Ramos (cell line): ENCODE measurements at regions not wholly inside any gene's neighbourhood (a gene's known extent, or its start where the extent isn't known, plus 50 kb on each side); places are given as distances from the start of the nearest gene placed in this dataset.

Experiments used
- in situ Hi-C: fragments of 300-500 bp; cut with MboI; formaldehyde crosslinking; loops from one replicate; pipeline ENCODE4 v1.14.3; 2022; ENCODE audit warnings: low sequenced_read_pairs; ENCODE audit not compliant: unreplicated experiment

DNA sequence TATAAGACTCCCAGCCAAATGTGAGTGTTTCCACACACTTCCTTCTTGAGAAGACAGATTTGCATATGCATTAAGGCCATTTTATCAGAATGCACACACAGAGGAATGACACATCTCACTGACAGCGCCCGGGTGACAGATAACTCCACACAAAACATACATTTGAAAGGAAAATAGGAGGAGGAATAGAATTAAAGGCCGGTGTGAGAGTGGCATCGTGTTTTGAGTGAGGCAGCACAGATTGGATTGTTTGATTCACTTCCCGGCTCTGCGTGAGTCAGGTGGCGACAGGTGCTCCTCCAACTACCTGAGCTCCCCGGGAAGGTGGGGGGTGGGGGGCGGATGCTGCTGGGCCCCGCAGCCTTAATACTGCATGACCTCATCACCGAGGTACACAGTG lies 429.0 kb downstream of the TSHZ3 start:
- in situ Hi-C loops, result no loop called here

DNA sequence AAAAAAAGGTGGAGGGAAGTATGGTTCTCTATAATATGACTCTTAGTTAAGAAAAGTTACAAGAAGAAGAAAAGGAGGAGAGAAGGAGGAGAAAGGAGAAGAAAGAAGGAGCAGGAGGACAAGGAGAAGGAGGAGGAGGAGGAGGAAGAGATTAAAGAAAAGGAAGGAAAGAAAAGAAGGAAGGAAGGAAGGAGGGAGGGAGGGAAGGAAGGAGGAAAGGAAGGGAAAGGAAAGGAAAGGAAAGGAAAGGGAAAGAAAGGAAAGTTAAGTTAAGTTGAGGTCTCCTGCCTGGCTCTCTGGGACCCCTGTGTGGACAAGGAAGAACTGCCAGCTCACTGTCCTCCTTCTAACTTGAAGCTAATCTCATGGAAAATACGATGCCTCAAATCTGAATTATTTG lies 429.5 kb downstream of the TSHZ3 start:
- in situ Hi-C loops, result no loop called here

DNA sequence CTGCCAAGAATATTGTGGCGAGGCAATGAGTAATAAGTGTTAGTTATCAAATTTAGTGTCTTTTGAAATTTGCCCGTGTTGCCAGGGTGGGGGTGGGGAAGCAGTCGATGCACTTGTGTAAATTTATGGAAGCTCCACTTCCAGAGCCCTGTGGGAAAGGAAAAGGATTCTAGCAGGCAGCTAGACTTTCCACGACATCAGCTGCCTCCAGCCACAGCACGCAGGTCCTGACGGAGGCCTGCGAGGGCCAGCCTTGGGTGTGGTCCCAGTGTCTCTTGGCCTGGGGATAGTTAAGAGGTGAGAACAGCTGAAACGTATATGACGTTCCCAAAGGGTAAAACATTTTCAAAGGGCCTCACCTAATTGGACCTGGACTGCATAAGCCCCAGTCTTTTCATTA lies 433.0 kb downstream of the TSHZ3 start:
- in situ Hi-C loops, result no loop called here

DNA sequence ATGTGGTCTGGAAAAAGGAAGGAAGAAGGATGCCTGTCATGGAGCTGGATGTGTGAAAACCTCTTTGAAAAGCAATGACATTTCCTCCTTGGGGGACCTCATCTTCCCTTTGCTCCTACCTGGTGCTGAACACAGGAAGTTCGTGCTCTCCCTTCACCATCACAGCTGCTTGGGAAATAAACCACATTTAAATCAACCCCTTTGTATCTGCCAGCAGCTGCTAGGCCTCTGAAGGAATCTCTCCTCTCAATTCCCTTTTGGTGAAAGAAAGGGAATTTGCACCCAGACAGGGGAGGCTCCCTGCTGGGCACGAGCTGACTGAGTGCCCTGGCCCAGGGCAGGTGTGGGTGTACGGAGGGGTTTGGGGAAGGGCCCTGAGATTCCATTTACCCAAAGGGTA lies 437.7 kb downstream of the TSHZ3 start:
- in situ Hi-C loops, result no loop called here

DNA sequence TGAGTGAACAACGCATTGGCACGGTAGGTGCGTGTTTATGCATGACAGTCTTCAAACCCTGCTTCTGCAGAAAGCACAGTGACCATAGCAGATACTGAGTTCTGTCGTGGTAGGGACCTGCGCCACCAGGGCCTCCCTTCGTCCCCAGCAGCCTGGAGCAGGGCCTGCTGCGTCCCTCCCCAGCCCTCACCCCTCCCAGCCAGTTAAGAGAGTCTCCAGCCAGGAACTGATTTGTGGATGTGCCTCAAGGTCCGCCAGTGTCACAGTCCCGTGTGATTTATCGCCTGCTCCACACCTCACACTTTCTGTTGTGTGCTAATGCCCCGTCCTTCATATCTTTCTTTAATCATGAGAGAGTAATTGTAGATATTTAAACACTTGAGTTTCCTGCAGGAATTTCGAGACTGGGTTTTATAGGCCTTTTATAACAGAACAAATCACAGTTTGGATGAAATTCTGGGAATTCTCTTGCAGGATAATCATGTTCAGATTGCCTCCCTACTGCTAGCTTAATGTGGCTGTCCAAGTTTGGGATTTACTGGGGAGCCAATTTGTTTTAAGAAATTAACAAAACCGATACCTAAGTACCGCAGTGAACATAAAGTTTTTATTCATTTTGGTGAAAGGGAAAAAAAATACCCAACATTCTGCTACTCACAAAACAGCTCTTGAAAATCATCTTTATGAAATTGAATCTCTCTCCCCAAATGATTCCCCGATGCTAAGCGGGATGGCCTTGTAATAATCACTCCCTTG lies 438.6 kb downstream of the TSHZ3 start:
- in situ Hi-C loops, result no loop called here

DNA sequence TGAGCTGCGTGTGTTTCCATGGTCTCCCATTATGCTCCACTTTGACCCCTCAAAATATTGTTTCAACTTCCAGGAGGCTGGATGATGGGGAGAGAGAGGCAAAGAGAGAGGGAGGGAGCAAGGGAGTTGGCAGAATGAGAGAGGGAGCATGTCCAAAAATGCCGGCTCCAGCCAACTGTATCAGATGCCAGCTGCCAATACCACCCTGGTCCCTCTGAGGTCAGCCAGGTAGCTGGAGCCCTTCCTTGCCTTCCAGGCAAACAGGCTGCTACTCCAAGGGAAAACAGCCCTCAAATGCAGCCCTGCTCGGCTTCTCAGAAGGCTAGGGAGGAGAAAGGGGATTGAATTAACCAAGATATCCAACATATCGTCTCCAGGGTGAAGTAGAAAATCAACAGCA lies 440.0 kb downstream of the TSHZ3 start:
- in situ Hi-C loops, result no loop called here

DNA sequence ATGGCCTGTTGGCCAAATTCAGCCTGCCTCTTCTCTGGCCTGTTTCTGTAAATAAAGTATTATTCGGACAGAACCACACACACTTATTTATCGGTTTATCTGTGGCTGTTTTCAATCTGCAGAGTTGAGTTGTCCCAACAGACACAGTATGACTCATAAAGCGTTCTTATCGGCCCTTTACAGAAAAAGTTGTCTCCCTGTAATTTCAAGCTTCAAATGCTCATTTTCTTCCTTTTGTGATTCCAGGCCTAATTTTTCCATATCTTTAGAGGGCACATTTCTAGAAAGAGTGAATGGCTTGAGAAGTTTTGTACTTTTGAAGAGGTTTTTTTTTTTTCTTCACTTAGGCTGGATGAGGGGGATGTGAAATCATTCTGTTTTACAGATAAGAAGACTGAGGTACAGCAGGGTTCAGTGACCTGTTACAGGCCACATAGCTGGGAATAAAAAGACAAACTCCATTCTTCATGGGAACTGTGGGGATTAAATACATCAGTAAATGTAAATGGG lies 440.9 kb downstream of the TSHZ3 start:
- in situ Hi-C loops, result no loop called here

DNA sequence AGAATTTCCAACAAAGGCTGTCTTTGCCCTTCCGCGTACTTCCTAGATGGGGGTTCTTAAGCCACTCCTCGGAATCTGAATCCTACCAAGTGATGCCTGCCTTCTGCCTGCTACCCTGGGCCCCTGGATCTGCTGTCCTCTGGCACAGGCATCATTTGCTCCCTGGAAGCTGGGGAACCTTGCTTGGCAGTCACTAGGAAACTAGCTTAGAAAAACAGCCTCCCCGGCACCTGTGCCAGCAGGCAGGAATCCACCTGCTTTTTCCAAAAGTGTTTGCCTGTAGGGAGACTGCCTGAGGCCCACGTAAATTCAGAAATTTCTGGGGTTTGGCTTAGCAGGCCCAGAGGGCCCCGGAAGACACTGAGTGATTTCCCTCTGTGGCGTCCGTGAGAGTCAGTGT lies 442.4 kb downstream of the TSHZ3 start:
- in situ Hi-C loops, result no loop called here

DNA sequence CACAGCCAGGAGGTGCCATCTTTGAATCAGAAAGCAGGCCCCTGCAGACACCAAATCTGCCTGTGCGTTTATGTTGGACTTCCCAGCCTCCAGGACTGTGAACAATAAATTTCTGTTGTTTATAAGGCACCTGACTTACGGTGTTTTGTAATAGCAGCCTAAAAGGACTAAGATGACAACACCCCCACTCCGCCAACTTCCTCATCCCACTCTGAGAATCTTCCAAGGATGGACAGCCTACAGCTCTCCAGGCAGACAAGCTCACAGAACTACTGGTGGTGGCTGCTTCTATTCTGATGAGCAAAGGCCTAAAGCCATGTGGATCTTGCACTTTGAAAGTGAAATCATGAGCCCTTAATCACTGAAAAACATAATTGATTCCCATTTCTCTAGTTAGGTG lies 449.2 kb downstream of the TSHZ3 start:
- in situ Hi-C loops, result no loop called here

DNA sequence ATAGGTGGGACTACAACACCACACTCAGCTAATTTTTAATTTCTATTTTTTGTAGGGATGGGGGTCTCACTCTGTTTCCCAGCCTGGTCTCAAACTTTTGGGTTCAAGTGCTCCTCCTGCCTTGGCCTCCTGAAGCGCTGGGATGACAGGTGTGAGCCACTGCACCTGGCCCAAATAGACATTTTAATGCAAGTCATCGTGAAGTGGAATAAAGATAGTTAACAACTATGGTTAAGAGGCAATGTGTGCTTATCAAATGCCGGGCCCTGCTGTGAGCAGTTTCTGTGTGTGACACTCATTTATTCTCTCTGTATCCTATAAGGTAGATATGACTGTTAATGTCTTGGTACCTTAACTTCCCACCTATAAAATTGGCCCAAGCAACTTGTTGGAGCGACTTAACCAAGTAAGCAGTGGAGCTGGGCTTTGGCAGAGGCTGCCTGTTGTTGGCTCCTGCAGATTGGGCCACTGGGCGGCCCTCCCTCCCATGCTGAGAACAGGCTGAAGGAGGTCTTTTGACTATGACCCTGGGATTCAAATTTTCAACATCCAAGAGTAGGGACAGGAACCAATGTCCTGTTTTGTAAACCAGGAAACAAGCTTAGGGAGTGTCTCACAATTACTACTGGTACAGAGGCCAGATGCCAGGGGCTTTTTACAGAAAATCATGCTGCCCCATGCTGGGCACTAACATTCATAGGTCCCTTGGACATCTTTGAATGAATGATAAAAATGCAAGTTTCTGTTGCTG lies 450.7 kb downstream of the TSHZ3 start:
- in situ Hi-C loops, result no loop called here

DNA sequence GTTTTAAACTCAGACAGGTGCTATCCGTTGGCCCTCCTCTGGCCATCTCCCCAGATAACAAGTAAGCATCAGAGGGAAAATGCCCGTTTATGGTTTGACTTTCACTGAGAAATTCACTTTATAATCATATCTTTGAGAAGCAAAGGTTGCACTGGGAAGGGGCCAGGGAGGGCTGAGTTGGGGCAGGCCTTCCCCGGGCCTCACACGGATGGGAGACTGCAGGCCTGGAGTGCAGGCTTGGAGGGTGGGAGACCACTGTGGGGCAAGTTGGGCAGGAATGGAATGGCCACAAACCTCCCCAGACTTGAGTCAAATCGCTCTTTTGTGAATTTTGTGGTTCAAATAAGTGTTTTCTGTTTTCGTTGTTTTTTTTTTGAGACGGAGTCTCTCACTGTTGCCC lies 451.7 kb downstream of the TSHZ3 start:
- in situ Hi-C loops, result no loop called here

DNA sequence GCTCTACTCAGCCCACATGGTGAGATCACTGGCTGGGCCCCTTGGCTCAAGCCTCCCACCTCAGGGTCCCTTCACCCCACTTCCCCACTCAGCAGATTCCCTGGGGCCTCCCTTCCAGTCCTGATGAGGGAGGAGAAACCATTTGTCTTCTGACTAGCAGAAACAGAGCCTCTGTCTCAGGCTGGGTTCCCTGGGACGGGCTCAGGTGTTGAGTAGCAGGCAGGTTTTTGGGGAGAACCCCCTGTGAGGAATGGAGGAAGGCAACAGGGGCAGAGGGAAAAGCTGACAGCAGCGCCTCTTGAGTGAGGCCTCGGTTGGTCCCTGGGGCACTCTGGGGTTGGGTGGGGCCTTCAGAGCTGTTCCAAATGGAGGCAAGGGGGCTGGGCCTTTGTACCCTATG lies 452.2 kb downstream of the TSHZ3 start:
- in situ Hi-C loops, result no loop called here

DNA sequence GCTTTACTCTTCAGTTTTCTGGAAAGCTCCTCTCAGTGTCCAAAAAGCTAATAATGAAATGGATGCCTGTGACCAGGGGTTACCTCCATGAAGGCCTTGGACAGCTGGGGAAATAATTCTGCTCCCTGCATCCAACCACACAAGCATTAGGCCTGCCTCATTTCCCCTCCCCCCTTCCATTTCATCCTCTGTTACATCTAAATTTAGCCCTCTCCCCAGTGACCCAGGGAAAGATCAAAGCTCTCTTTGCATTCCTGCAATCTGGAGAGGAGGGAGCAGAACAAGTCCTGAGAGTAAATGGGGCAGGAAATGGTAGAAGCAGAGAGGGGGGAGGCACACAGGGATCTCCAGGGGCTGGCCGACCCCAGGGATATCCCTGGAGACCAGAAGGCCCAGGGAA lies 452.7 kb downstream of the TSHZ3 start:
- in situ Hi-C loops, result no loop called here

DNA sequence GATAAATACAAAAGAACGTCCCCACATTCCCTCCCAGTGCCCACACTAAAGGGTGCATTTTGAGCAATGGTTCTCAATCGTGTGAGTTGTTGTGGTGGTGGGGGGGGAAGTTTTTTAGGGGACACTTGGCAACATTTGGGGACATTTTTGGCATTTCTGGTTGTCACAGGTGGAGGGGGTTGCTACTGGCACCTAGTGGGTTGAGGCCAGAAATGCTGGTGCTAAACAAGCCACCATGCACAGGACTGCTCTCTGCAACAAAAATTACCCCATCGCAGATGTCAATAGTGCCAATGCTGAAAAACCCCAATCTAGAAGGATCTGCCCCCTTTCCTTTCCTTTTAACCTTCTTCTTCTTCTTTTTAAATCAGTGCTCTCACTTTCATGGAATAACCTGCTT lies 453.3 kb downstream of the TSHZ3 start:
- in situ Hi-C loops, result no loop called here

DNA sequence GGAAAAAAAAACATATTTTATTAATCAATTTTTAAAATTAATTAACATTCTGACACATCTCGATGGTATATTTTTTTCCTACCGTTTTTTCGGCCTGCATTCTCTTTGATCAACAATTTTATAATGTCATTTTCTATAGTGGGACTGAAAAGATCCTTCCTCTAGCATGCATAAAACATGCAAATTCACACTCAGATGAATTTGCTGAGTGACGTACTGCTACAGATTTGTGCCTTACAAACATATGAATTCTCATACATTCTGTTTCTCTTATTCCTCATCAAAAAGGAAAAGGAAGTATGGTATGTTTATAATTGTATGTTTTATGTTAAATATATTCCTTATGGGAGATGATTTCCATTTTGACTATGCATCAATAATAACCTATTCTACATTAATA lies 458.2 kb downstream of the TSHZ3 start:
- in situ Hi-C loops, result no loop called here

DNA sequence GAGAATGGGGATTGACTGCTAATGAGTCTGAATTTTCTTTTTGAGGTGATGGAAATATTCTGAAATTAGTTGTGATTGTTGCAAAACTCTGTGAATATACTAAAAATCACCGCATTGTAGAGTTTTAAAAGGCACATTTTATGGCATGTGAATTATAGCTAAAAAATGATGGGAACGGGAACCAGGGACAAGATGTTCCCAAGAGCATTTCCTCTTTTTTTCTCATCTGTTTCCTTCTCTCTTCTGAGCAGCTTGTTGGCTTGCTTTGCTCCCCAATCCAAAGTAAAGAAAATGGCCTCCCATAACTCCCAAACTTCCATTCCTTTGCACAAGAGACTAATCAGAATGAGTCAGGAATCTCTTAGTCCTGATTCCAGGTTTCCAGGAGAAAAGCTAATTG lies 459.2 kb downstream of the TSHZ3 start:
- in situ Hi-C loops, result no loop called here

DNA sequence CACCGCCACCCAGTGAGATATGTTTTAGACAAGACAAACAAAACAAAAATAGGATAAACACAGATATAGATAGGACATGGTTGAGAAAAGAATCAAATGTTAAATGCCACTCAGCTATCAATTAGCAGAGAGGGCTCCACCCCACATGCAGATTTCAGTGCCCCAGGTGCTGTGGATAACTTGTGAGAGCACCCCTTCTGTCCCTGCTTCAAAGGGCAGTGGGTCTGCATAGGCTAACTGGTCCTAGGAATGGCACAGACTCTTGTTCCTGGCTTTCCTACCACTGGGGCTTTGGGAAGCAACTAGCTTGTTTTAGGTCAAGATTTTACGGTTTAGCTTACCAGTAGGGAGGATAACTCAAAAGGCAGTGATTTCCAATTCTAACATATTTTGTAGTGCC lies 460.3 kb downstream of the TSHZ3 start:
- in situ Hi-C loops, result no loop called here

DNA sequence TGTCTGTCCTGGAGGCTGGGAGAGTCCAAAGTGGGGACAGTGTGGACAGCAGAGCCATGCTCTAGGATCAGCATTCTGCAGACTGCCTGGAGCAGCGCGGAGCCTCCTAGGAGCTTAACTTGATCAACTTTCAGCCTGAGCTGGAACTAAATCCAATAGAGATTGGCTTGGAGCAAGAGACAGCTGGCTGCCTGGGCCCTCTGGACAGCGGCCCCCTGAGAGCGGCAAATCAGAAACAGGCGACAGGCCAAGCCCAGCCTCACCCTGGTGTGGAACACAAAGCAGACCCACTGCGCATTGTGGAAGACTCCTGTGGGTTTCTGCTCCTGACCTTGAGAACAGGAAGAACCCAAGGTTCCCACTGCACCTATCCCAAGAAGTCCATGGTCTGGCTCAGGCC lies 462.2 kb downstream of the TSHZ3 start:
- in situ Hi-C loops, result no loop called here

DNA sequence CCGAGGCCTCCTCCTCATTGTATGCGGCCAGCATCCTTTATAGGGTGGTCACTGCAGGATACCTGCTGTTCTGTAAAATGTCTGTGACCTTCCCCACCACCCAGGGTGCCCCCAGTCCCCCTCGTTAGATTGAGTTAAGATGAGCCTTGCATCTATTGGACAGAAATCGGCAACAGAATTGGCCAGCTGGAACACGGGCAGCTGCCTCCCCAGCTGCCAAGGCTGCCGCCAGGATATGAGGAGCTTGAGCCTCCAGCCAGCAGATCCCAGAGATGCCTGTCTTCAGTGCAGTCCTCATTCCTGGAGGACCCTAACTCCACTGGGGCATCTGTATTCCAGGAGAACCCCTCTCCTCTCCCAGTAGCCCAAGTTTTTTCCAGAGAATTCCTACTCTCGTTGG lies 463.0 kb downstream of the TSHZ3 start:
- in situ Hi-C loops, result no loop called here

DNA sequence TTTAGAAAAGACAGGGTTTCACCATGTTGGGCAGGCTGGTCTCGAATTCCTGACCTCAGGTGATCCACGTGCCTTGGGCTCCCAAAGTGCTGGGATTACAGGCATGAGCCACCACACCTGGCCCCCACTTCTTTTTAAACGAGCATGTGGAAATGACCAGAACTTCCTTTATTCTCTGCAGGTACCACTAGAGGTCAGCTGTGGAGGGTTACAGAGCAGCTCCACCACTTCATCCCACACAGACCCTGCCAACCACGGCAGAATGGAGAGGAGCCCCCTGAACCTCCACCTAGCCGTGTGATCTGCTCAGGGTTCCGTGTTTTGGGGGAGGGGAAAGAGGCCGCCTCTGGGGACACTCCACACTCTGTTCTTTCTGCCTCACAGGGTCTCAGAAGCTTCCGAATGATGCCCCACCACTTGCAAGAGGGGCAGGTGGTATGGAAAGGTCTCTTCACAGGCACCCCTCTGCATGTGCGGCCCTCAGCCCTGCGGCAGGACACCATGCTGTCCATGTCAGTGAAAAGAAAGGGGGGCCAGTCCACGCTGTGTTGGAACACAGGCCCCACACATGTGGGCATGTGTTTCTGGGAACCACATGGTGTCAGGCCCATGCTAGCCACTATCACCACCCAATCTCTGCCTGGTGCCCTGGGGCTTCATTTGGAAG lies 465.0 kb downstream of the TSHZ3 start:
- in situ Hi-C loops, result no loop called here

DNA sequence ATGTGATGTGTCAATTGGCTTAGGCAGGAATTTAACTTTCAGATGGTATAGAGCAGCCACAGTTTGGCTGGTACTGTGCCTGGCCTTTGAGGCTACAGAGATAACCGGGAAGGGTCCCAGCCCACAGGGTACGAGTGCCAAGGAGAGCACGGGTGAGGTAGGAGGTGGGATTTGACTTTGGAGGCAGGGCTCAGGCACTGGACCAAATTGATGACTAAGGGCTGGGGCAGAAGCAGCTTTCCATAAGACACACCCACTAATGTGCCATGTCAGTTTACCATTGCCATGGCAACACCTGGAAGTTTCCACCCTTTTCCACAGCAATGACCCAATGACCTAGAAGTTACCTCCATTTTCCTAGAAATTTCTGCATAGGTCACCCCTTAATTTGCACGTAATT lies 466.2 kb downstream of the TSHZ3 start:
- in situ Hi-C loops, result no loop called here
